Progenitor cell of endocrine pancreas (in vitro differentiated cells): ENCODE measurements at regions not wholly inside any gene's neighbourhood (a gene's known extent, or its start where the extent isn't known, plus 50 kb on each side); places are given as distances from the start of the nearest gene placed in this dataset.

ENCODE experiments used
- DNase-seq: peaks from one replicate; pipeline ENCODE4 v3.0.0; 2021; ENCODE audit warnings: low spot score; ENCODE audit not compliant: unreplicated experiment
- H3K27ac Mint-ChIP-seq: 2 replicates; pipeline ENCODE4 v1.8.0; 2021; ENCODE audit warnings: mild to moderate bottlenecking, moderate library complexity, mixed read lengths
- H3K27me3 Mint-ChIP-seq: 2 replicates; pipeline ENCODE4 v1.8.0; 2021; ENCODE audit warnings: mixed read lengths
- H3K36me3 Mint-ChIP-seq: 2 replicates; pipeline ENCODE4 v1.8.0; 2022; ENCODE audit warnings: mixed read lengths; ENCODE audit not compliant: insufficient read depth
- H3K4me1 Mint-ChIP-seq: 2 replicates; pipeline ENCODE4 v1.8.0; 2021; ENCODE audit warnings: low read depth, mixed read lengths
- H3K4me3 Mint-ChIP-seq: 2 replicates; pipeline ENCODE4 v1.8.0; 2021; ENCODE audit warnings: low read depth, mild to moderate bottlenecking, moderate library complexity, mixed read lengths
- H3K9me3 Mint-ChIP-seq: 2 replicates; pipeline ENCODE4 v1.8.0; 2021; ENCODE audit warnings: low read depth, mixed read lengths
- CTCF ChIP-seq: fragments of 200-600 bp; sonication (generic); IDR thresholded peaks from one replicate; pipeline ENCODE4 v1.5.0; 2021; ENCODE audit warnings: antibody characterized with exemption, mild to moderate bottlenecking; ENCODE audit not compliant: unreplicated experiment

GRCh38 chr1:82446955-82447354, 646.2 kb downstream of the ADGRL2 start:
- Mint-ChIP-seq H3K4me3 (no peak overlapping the region), H3K27me3 (no peaks in the 10 kb centered on the region), H3K36me3 (no peaks in the 10 kb centered on the region), H3K4me1 (peaks cover 7% of the 10 kb centered on the region), H3K27ac (no peak overlapping the region), H3K9me3 (peaks cover 5% of the 10 kb centered on the region)
- TF ChIP-seq CTCF: no peak
- no peak for DNase-seq

DNA sequence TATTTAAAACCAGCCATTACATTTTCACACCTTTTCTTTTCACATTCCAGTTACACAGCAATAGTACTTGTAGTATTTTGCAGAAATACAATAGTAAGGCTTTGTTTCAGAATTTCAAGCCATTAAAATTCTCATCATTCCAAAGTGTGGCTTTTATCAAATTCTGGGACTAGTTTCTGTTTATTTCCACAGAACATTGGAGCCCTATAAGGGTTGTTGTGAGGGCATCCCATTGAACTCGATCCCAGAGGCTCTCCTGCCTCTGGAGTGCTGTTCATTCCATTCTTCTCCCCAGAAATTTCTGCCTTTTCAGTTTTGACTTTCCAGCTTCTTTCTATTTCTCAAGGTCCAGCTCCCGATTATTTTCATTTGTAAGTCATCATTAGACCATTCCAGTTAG, 645.5 kb downstream of the ADGRL2 start:
- no peaks in the 10 kb centered on the region for H3K36me3 Mint-ChIP-seq
- no peaks in the 10 kb centered on the region for H3K9me3 Mint-ChIP-seq
- peaks cover 7% of the 10 kb centered on the region for H3K4me1 Mint-ChIP-seq
- no peak overlapping the region for H3K4me3 Mint-ChIP-seq
- H3K27ac Mint-ChIP-seq: no peak overlapping the region
- TF ChIP-seq CTCF: no peak
- no peak for DNase-seq
- H3K27me3 Mint-ChIP-seq: no peaks in the 10 kb centered on the region

DNA sequence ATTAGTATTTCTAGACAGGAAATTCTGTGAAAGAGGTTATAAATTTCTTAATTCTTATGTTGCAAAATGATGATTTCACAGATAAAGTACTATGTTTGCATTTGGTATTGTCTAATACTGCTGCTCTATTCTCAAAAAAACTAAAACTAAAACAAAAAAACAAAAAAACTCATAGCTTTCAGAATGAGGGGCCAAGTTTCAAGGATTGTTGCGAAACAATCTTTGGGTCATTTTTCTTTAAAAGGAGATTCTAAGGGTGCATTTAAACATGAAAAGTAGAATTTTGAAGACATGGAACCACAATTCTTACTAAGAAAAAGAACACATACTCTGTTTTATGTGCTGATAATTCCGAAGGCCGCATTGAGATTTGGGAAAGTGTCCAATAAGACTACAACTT, 645.1 kb downstream of the ADGRL2 start:
- H3K27ac Mint-ChIP-seq: no peak overlapping the region
- DNase-seq: no peak
- no peaks in the 10 kb centered on the region for H3K27me3 Mint-ChIP-seq
- no peaks in the 10 kb centered on the region for H3K36me3 Mint-ChIP-seq
- peaks cover 7% of the 10 kb centered on the region for H3K4me1 Mint-ChIP-seq
- no peak for TF ChIP-seq CTCF
- no peak overlapping the region for H3K4me3 Mint-ChIP-seq
- no peaks in the 10 kb centered on the region for H3K9me3 Mint-ChIP-seq

DNA sequence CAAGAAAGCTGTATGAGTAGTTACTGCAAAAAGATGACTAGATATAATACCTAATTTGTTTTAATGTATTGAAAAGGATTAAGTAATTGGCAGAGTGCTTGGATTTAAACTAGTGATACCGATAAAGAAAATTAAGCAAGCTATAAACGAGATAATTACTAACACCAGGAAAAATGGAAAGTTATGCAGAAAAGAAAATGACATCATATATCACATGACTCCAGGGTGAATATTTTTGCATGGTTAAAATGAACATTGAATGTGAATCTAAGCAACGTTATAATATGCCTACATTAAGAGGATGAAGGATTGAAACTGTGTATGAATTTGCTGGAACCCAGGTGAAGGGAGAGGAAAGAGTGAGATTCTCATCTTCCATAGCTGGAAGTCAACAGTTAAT, 644.4 kb downstream of the ADGRL2 start:
- H3K27ac Mint-ChIP-seq: no peak overlapping the region
- H3K27me3 Mint-ChIP-seq: no peaks in the 10 kb centered on the region
- no peak for DNase-seq
- H3K9me3 Mint-ChIP-seq: no peaks in the 10 kb centered on the region
- no peak overlapping the region for H3K4me3 Mint-ChIP-seq
- no peak for TF ChIP-seq CTCF
- no peaks in the 10 kb centered on the region for H3K36me3 Mint-ChIP-seq
- H3K4me1 Mint-ChIP-seq: peaks cover 7% of the 10 kb centered on the region

- H3K9me3 Mint-ChIP-seq: no peaks in the 10 kb centered on the region
- no peak for DNase-seq
Measured at GRCh38 chr1:82441402-82441801, 640.7 kb downstream of the ADGRL2 start.

More at GRCh38 chr1:82441402-82441801, 640.7 kb downstream of the ADGRL2 start:
- no peak for TF ChIP-seq CTCF
- Mint-ChIP-seq H3K27me3 (no peaks in the 10 kb centered on the region), H3K4me1 (peaks cover 6% of the 10 kb centered on the region), H3K27ac (no peak overlapping the region), H3K4me3 (no peak overlapping the region), H3K36me3 (no peaks in the 10 kb centered on the region)
